GM19043 (cell line): ENCODE measurements at regions not wholly inside any gene's neighbourhood (a gene's known extent, or its start where the extent isn't known, plus 50 kb on each side); places are given as distances from the start of the nearest gene placed in this dataset.

Experiments used
- ATAC-seq: cut with Tn5 transposase; IDR thresholded peaks from one replicate; pipeline ENCODE4 v1.9.1; 2021; ENCODE audit warnings: low read depth; ENCODE audit not compliant: unreplicated experiment

GRCh38 chr3:189498995-189499704, 132.0 kb upstream of the TP63 start:
- no peak for ATAC-seq

GRCh38 chr3:189500299-189500698, 130.9 kb upstream of the TP63 start:
- no peak for ATAC-seq

GRCh38 chr3:189500798-189501495, 130.2 kb upstream of the TP63 start:
- no peak for ATAC-seq

GRCh38 chr3:189502256-189502655, 128.9 kb upstream of the TP63 start:
- ATAC-seq: no peak

GRCh38 chr3:189502676-189503257, 128.4 kb upstream of the TP63 start:
- ATAC-seq: no peak

GRCh38 chr3:189507856-189508255, 123.3 kb upstream of the TP63 start:
- peak; percentile 56 for ATAC-seq

- ATAC-seq: no peak
These were observed 122.2 kb upstream of the TP63 start for GRCh38 chr3:189508784-189509501.

- ATAC-seq: peak; percentile 62
These were observed 119.2 kb upstream of the TP63 start for GRCh38 chr3:189512039-189512438.

GRCh38 chr3:189512821-189513220, 118.4 kb upstream of the TP63 start:
- ATAC-seq: no peak

GRCh38 chr3:189513281-189514117, 117.7 kb upstream of the TP63 start:
- ATAC-seq: no peak

GRCh38 chr3:189516039-189516438, 115.2 kb upstream of the TP63 start:
- no peak for ATAC-seq

- ATAC-seq: no peak
These were observed 113.2 kb upstream of the TP63 start for GRCh38 chr3:189517981-189518380.

GRCh38 chr3:189519458-189519857, 111.7 kb upstream of the TP63 start:
- ATAC-seq: no peak

- peak; percentile 45 for ATAC-seq
These were observed 101.7 kb upstream of the TP63 start for GRCh38 chr3:189529468-189529867.

- ATAC-seq: peak; percentile 46
These were observed 101.2 kb upstream of the TP63 start for GRCh38 chr3:189529889-189530471.

- ATAC-seq: no peak
These were observed 100.4 kb upstream of the TP63 start for GRCh38 chr3:189530822-189531221.

- no peak for ATAC-seq
These were observed 99.9 kb upstream of the TP63 start for GRCh38 chr3:189531271-189531670.

GRCh38 chr3:189534531-189534930, 96.7 kb upstream of the TP63 start:
- no peak for ATAC-seq

- no peak for ATAC-seq
These were observed 94.1 kb upstream of the TP63 start for GRCh38 chr3:189537135-189537534.

GRCh38 chr3:189547448-189547847, 83.7 kb upstream of the TP63 start:
- no peak for ATAC-seq
